Islet of Langerhans (tissue), 1 donor: ENCODE measurements at regions not wholly inside any gene's neighbourhood (a gene's known extent, or its start where the extent isn't known, plus 50 kb on each side); places are given as distances from the start of the nearest gene placed in this dataset.

Source experiments
- FAIRE-seq: peaks from one replicate; lab custom pipeline; 2011; peaks lifted over from hg19 to GRCh38; lab: Jason Lieb, UNC

DNA sequence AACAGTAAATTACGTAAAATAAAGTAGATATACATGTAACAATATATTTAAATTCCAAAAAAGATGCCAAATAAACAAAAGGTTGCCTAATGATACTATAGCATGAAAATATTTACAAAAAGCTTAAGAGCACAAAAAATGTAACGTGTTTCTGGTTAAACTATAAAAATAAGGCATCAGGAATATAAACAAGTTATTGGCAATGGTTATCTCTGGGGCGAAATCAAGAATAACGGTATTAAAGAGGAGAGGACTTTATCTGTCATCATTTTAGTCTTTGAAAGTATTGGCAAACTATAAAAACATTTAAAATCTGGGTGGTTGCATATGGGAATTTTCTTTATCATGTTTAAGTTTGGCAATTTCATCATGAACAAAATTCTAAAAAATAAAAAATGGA lies 1599.2 kb downstream of the MAT2B start:
- no peak for FAIRE-seq

DNA sequence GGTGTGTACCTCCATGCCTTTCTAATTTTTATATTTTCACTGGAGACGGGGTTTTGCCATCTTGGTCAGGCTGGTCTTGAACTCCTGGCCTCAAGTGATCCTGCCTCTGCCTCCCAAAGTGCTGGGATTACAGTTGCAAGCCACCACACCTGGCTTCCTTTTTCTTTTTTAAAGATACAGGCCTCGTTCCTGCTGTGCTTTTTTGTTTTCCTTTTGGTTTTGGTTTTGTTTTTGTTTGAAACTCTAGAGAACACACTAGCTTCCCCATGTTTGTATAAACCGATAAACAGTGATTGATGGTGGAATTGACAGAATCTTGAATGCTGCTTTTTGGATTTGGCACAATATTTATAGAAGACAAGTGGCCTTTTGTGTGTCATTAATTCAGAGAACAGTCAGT lies 1603.4 kb downstream of the MAT2B start:
- no peak for FAIRE-seq

DNA sequence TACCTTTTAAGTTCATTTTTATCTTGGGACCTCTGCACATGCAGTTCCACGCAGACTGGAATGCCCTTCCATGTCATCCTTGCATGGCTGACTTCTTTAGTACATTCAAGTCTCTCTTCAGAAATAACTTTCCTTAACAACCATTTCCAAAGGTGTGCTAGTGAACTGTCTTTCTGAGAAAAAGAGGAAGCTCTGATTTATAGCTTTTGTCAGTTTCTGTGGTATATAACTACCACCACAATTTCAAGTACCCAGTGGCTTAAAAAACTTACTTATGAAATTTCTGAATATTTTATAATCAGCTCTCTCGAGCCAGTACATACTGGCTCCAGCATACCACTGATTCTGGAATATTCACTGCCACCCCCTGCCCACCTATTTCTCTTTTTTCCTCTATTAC lies 1613.8 kb downstream of the MAT2B start:
- no peak for FAIRE-seq

DNA sequence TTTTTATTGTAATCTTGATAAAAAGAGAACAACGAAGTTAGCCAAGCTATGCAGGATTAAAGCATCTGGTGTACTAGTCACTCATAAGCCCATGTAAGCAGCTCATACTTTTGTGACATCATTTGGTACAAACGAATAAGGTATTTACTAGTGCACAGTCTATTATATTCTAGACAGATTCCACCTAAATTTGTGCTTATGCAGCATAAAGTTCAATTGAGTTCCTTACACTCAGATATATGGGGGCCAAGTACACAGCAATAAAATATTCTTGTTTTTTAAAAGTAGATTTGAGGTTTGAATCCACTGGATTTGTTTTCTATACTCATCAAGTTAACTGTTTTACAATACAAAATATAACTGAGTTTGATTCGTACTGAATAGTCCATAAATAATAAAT lies 1621.2 kb downstream of the MAT2B start:
- no peak for FAIRE-seq

DNA sequence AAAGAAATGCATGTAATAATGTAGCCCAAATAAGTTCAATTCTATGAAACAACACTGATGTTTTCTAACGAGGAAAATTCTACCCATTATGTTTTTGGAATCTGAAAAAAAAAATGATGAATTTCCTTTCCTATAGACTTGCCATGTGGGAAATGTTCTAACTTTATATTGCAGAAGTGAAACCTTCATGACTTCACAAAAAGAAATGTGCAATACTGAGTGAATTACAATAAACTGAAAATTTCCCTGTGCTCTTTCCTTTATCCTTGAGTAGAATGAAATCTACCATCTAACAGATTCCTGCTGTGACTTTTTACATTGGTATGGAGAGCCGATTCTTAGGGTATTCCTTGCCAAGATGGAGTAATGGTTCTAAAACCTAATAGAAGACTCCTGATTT lies 1622.5 kb downstream of the MAT2B start:
- FAIRE-seq, result no peak

DNA sequence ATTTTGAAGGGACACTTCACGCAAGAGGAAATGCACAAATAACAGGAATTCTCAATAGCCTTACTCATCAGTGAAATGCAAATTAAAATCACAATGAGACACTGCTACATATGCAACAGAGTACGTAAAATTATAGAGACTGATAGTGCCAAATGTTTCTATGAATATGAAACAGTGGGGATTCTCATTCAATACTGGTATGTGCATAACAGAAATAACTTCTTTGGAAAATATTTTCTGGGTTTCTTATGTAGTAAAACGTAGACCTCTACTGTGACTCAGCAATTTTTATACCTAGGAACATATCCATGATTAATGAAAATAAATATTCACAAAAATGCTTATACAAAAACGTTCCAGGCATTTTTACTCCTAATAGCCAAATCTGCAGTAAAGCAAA lies 1625.2 kb downstream of the MAT2B start:
- FAIRE-seq, result no peak

GRCh38 chr5:165134155-165134554 lies 1628.7 kb downstream of the MAT2B start:
- FAIRE-seq, result no peak

GRCh38 chr5:165135565-165135964 lies 1630.1 kb downstream of the MAT2B start:
- FAIRE-seq, result no peak

GRCh38 chr5:165137701-165138100 lies 1632.3 kb downstream of the MAT2B start:
- no peak for FAIRE-seq

- no peak for FAIRE-seq
Observed at GRCh38 chr5:165138236-165138635, 1632.8 kb downstream of the MAT2B start.

GRCh38 chr5:165139262-165139661 lies 1633.8 kb downstream of the MAT2B start:
- FAIRE-seq, result no peak

- FAIRE-seq, result no peak
Observed at GRCh38 chr5:165139721-165140120, 1634.3 kb downstream of the MAT2B start.

GRCh38 chr5:165143741-165144140 lies 1638.3 kb downstream of the MAT2B start:
- FAIRE-seq, result no peak

DNA sequence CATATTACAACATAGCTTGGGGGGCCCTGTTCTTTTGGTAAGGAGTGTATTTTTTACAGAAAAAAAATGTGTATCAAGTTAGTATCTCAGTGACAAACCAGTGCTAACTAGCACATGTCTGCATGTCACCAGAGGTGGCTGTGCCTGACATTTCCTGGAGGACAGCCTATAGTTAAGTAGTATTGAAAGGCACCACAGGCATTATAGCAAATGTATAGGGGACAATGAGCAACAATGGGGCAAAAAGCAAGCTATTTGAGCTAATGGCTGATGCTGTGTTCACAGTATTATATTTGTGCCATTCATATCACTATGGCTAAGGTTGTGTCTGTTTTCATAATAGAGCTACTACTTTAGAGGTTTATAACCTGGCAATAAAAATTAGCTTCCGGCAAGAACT lies 1644.0 kb downstream of the MAT2B start:
- FAIRE-seq, result no peak

GRCh38 chr5:165152058-165152457 lies 1646.6 kb downstream of the MAT2B start:
- no peak for FAIRE-seq

DNA sequence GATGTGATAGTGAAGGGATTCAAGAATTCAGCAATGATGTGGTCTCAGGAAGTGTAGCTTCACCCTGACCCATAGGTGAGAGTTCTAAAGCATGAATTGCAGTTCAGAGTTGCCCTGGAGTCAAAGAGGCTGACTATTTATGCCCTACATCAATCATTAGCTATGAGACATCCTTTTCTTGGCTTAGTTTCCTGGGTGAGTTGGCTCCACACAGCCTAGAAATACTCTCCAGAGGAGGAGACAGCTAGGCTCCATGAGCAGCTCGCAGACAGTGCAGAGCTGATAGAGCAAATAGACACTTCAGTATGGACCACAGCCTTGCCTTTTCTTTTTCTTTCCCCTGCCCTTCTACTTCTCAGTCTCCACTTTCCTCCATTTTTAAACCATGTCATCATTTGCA lies 1651.8 kb downstream of the MAT2B start:
- FAIRE-seq, result no peak

GRCh38 chr5:165161204-165161603 lies 1655.8 kb downstream of the MAT2B start:
- FAIRE-seq, result no peak

GRCh38 chr5:165163861-165164260 lies 1658.4 kb downstream of the MAT2B start:
- no peak for FAIRE-seq

- FAIRE-seq, result no peak
Observed at GRCh38 chr5:165173651-165174050, 1668.2 kb downstream of the MAT2B start.

DNA sequence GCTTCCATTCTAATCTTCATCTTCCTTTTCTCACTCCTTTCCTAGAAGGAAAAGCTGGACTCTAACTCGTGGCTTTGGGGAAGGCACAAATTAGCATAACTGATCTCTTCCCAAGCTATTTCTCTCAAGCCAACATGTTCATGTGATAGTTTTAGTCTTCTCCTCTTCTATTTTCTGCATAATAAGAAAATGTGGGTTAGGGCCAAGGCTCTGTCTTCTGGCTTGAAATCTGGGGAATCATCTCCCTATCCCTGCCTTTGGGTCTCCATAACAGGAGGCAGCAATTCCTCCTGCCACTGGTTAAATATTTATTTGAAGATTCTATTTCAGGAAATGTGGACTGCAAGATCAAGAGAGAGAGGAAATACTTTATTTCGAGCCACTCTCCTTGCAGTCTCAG lies 1669.6 kb downstream of the MAT2B start:
- FAIRE-seq, result no peak

DNA sequence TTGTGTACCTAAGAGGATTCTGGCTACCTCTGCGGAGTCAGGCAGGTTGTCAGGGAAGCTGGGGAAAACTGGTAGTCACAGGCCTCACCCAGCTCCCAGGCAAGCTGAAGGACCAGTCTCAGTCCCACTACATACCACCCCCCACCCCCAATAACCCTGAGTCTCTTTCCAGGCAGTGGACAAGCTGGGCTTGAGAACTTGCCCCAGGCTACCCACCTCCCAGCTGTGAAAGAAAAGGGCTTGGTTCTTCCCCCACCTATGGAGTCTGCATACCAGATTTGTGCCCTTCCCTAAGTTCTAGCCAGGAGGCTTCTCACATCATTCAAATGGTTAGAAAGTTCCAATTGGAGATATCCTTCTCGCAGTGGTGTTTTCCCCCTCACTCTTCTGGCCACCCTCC lies 1678.8 kb downstream of the MAT2B start:
- FAIRE-seq, result no peak

DNA sequence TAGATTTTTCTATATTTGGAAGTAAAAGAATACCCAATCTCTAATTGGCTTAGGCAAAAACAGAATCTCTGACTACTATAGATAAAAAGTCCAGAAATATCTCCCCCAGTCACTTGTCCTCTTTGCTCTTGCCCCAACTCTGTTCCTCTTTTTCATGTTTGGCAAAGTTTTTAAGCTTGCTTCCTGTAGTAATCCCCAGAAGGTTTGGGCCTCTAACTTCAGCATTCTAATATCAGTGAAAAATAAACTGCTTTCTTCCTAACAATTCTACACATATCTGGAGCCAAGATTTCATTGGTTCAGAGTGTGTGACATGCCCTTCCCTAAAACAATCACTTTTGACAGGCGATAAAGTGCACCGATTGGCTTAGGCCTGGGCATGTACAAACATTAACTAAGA lies 1680.3 kb downstream of the MAT2B start:
- FAIRE-seq, result no peak

- FAIRE-seq, result no peak
Observed at GRCh38 chr5:165187815-165188214, 1682.4 kb downstream of the MAT2B start.

DNA sequence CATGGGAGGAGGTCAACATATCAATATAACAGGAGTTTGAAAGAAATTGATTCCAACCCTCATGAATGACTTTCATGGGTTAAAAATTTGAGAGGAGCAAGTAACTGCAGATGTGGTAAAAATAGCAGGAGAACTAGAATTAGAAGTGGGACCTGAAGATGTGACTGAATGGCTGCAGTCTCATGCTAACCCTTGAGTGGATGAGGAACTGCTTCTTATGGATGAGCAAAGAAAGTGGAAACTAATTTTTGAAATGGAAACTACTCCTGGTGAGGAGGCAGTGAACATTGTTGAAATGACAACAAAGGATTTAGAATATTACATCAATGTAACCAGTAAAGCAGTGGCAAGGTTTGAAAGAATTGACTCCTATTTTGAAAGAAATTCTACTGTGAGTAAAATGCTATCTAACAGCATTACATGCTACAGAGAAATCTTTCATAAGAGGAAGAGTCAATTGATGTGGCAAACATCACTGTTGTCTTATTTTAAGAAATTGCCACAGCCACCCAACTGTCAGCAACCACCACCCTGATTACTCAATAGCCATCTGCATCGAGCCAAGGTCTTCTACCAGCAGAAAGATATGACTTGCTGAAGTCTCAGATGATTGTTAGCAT lies 1683.2 kb downstream of the MAT2B start:
- no peak for FAIRE-seq

- no peak for FAIRE-seq
Observed at GRCh38 chr5:165196961-165197360, 1691.5 kb downstream of the MAT2B start.
